Activated naive CD8-positive, alpha-beta T cell treated with anti-CD3 and anti-CD28 coated beads, Interleukin-2, amount 50 U/mL, for 16 hours (primary cell): ENCODE measurements at regions not wholly inside any gene's neighbourhood (a gene's known extent, or its start where the extent isn't known, plus 50 kb on each side); places are given as distances from the start of the nearest gene placed in this dataset.
A peak's percentile ranks its signal among the peaks of the same experiment; 100 is the strongest.

Experiments
- DNase-seq: peaks from one replicate; pipeline ENCODE4 v3.0.0-alpha.2; 2020; ENCODE audit warnings: low read depth, low spot score

DNA sequence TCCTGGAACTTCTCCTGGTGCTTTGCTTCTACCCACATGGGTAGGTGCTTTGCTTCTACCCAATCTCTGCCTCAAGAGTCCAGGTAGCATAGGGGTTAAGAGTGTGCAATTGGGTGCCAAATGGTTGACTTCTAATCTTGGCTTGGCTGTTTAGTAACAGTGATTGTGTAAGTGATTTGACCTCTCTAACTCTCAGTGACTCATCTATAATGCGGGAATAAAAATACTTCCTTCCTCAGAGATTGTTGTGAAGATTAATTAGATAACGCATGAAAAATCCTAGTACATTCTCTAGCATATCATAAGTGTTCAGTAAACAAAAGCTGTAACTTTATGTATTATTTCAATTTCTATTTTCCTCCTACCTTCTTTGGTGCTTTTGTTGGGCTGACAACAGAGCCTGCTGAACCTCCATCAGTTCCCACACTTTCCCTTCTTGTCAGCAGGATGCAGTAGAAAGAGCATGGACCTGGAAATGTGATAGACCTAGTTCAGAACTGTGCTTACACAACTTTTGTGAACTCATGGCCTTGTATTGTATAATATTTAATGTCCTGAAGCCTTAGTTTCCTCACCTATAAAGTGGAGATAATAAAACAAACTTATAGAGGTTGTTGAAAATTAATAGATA lies 72.9 kb upstream of the SMIM36 start:
- no peak for DNase-seq

DNA sequence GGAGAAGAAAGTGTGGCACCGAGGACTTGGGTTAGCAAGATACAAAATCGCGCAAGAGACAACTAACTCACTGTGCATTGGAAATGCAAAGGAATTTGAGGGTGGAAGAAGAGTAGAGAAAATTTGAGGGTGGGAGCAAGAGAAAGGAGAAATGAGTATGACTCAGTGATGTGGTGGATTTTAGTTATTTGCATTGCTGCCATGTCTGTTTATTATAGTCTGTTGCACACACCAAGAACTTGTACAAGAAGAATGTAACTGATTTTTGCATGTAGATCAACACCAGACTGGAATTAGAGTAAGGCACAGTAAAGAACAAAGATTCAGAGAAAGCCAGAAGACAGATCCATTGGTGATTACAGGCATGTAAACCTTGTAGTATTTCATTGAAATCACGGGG lies 71.6 kb upstream of the SMIM36 start:
- no peak for DNase-seq

DNA sequence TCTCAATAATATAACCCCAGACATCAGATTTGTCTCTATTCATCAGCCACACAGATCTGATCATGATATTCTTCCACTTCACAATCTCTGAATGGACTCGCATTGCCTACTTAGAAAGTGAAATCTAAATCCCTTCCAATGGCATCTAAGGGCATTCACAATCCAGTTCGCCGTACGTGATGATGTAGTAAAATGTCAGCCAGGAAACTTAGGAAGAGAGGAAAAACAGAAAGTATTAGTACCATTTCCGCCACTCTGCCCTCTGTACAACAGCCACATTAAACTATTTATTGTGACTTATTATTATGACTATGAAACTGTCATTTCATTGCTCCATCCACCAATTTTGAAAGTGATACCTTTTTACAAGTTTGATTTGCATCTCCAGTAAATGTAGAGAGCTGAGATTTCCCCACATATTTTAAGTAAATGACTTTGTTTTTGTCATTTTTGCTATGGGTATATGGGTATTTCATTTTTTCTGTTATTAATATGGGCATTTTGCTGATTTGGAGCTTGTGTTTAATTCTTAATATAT lies 69.4 kb upstream of the SMIM36 start:
- no peak for DNase-seq

DNA sequence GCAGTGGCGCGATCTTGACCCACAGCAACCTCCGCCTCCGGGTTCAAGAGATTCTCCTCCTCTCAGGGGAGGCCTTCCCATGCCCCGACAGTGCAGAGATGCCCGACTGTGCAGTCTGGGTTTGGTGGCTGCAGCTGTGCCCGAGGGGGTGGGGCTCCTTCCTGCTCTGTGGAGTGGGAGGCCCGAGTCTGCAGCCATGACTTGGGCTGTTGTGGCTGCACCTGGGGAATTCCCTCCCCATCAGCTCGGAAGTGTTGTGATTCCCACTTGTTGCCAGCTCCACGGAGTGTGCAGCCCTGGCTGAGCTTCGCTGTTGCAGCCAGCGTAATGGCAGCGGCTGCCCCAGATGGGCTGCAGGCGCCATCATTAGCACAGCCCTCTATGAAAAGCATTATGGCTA lies 66.4 kb upstream of the SMIM36 start:
- no peak for DNase-seq

DNA sequence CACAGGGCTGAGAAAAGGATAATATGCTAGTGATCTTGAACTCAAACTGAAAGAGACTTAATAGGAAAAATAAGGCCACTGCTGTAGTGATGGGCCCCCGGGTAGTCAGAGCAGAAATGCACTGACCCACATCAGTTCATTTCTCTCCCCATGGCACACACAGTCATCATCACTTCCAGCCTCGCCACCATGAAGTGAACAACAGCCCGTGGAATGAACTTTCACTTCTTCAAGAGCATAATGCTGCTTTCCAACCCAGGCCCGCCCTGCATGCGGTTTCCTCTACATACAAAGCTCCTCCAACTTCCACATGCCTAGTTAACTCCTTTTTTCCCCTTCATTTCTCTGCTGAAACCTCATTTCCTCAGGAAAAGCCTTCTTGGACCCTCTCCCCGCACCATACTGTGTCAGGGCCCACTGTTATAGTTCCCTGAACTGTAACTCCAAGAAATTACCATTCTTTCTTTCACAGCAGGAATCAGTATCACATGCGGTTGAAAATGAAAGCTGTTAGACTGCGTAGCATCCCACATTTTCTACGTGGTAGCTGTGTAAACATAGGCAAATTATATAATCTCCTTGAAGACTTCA lies 65.8 kb upstream of the SMIM36 start:
- peak; percentile 4 for DNase-seq

DNA sequence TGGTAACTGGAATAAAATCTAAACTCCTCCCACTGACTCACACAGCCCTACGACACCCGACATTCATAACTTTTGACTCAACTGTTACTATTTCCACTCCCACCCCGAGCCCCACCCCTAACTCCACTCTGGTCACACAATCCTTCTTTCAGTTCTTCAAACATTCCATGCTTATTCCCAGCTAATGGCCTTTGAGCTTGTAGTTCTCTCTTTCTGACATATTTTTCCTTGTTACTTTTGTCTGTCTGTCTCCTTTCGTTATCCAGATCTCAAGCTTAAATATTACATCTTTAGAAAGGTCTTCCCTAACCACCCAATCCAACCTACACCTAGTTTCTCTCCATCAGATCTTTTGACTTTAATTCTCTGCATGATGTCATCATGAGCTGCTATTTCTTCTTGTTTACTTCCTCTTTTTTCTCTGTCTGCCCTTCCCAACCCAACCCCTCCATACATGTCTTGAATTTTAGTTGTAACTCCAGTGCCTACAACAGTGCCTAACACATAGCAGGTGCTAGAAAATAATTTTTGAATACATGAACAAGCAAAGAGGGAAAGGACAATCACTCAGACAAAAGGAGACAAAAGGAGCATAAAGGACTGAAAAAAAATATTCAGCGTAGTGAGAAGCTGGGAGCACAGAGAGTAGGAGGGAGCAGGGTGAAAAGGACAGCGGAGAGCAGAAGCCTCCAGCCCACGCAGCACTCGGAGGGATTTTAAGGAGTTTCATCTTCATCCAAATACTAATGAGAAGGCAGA lies 65.2 kb upstream of the SMIM36 start:
- no peak for DNase-seq

DNA sequence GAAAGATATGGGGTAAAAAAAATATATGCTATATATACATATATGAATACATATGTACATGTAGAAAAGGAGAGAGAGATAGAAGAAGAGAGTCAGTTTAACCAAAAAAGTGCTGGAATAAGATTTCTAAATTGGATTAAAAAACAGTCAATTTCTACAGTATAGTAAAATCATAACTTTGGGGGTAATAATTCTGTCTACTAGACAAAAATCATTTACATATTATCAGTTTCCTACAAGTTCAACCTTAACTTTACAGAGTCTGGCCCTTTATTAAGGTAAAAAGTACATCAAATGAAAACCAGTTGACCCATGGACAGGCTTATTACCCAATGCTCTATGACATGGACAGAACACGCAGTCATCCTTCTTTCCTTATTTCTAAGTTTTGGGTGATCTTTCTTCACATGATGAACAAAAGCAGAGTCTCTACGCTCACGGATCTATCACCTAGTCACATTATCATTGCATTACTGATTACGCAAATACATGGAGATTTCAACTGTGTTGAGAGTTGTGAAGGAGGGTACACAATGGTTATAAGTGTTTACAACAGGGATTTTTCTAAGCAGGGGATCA lies 63.9 kb upstream of the SMIM36 start:
- no peak for DNase-seq

DNA sequence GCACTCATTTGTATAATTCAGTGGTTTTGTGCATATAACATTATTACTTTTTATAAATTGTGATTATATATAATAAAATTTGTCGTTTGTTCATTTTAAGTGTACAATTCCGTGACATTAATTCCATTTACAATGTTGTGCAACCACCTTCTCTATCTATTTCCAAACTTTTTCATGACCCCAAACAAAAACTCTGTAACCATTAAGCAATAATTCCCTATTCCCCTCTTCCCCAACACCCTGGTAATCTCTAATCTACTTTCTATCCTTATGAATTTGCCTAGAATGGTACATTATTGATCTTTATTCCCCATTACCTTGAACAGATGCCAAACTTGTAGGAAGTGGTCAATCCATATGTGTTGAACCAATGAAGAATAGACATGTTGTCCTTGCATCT lies 61.3 kb upstream of the SMIM36 start:
- no peak for DNase-seq

DNA sequence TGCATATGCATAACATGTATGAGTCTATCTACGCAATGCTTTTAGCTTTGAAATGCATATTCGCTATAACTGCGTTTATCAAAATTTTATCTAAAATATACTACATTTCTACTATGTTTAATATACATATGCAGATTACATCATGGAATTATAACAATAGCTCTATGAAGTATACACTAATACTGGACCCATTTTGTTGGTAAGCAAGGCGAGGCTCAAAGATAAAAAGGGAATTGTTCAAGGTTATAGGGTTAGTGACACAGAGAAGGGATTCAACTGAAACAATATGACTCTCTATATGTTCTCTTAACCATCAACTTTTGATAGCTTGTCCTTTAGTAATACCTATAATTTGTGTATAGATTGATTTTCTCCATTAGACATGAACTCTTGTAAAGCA lies 60.9 kb upstream of the SMIM36 start:
- DNase-seq: no peak

DNA sequence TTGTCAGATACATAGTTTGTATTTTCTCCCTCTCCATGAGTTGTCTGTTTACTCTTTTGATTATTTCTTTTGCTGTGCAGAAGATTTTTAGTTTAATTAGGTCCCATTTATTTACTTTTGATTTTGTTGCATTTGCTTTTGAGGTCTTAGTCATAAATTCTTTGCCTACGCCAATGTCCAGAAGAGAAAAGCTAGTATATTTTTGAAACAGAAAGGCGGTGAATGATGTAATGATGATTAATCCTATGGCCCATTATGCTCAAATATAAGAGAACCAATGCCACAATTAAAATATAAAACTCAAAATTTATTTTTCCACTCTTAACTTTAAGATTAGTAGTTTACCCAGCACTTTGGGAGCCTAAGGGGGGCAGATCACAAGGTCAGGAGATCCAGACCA lies 59.8 kb upstream of the SMIM36 start:
- DNase-seq: no peak

DNA sequence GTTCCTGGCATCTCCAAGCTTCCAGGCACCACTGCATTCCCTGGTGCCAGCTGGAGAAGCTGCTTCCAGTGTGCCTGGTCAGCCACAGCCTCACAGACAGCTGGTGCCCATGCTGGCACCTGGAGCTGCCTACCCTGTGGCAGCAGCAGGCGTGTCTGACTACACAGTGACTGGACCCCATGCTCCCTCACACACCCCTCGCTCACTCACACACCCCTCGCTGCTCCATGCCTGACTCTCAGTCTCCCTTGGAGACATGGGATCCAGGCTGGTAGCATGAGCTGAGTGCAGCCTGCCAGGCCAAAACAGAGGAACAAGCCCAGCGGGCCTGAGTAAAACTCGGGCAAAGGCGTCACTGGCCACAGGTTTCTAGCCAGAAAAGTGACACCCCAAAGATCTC lies 59.1 kb upstream of the SMIM36 start:
- DNase-seq: no peak

DNA sequence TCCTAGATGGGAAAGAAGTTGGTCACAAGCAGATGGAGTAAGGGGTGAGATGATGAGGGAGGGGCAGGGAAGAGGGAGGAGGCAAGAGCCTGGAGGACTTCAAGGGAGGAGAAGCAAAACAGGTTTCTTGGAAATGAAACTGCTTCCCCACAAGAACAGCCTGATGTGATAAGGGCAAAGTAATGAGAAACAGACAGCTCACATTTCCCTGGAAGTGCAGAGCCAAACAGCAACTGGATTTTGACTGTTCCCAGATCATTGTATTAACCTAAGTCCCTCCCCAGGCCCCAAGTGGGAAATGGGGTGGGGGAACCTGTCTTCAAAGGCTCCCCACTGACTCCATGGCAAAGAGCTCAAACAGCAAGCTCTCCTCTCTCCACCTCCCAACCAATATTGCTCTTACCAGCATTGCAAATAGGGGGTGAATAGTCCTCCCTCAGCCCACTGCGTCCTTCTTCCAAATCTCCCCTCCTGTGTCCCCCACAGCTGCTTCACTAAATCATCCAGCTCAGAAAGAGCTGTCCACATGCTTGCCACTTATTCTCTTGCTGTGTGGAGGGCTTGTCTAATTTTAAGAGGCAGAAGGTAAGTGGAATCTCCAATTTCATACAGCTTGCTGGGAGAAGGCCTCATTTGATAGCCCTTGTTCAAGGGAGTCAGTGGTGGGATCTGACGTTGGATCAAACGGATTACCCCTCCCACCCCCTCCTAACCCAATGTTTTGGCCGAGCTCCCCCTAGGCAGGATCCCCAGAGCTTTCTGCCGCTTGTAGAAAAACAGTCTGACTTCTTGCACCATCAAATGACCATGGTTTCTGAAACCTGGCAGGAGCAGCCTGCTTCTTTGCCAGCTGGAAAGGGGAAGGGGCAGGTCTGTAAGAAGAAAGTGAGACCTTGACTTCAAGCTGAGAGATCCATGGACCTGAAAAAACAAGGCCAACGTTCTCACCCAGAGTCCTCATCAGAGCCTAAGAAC lies 56.3 kb upstream of the SMIM36 start:
- DNase-seq: no peak

DNA sequence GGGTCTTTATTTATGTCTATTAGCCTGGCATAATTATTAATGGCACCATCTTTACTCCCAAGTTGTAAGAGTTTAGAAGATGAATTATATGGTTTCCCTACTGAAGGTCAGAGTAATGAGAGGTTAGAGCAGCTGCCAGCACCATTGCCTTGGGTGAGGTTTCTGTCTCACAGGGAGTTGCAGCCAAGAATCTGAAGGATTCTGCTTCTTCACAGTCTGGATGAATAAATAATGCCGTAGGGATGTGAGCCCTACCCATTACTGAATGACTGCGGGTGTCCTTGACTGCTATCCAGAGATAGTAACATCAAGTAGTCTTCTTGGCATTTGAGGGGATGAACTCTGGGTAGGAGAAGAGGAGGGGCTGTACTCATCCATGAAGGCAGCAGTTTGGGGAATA lies 52.8 kb upstream of the SMIM36 start:
- DNase-seq: no peak

DNA sequence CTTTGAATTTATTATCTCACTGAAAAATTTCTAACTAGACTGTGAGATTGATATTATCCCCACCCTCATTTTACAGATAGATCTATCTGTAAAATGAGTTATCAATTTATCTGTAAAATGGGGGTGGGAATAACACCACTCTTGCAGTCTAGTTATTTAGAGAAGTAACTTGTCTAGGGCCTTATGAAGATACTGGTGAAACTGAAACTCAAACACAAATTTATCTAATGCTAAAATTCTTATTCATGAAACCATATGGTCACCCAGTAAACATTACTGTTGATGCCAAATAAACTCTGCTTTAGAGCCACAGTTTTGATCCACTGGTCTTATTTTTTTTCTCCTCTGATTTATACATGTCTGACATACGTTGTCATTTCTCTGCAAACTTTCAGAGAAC lies 52.1 kb upstream of the SMIM36 start:
- no peak for DNase-seq

DNA sequence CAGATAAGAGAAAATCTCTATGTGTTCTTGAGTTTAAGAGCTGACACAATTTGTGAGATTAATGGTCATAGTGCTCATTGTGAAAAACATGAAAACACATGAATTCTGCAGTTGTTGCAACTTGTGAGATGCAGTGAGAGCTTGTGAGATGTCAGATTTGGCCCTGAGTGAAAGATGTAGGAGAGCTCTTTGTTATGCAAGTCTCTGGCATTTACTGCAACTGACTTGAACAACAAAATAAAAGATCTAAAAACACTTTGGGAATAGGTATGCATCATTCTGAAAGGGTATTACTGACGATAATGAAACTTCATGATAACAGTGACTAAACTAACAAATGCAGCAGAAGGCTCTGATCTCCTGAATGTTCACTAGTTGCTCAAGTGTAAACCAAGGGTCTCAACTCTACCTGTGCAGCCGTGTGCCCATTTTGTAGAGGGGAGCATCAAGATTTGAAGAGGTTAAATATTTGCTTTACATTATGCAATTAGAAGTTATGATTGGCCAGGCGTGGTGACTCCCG lies 50.8 kb upstream of the SMIM36 start:
- no peak for DNase-seq

DNA sequence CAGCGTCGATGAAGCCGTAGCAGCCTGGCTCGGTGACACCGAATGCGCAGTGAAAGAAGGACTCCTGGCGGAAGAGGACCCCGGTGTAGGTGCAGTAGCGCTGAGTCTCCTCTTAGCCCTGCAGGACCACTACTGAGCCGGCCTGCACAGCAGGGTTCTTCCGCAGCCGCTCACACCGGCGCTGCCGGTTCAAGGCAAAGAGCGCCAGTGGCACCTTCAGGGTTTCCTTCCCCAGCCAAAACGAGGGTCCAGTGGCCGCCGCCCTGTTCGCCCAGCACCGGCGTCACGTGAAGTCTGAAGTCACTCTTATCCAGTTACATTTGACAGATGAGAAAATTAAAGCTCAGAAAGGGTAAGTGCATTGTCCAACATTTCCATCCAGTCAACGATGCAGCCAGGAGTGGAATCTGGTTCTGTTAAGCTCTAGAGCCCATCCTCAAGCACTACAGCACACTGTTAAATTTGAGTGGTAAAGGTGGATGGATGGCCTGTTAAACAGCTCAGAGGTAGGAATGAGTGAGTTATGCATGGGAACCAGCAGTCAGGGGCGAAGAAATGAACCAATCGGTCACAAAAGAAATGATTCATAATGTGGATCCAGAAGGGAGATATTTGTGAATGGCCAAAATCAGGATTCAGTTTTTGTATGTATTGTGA lies 50.2 kb upstream of the SMIM36 start:
- DNase-seq: no peak
